HepG2 (cell line): ENCODE measurements at regions not wholly inside any gene's neighbourhood (a gene's known extent, or its start where the extent isn't known, plus 50 kb on each side); places are given as distances from the start of the nearest gene placed in this dataset.

Experiments
- ATAC-seq: fragments of 200-7000 bp; cut with Tn5 transposase; 3 replicates; pipeline ENCODE4 v1.9.1; 2020; ENCODE audit warnings: mild to moderate bottlenecking, moderate library complexity
- BruUV-seq: library from RNA; stranded (reverse); fragments of 400-500 nt; replicated peaks from 2 replicates; lab custom pipeline; 2021; lab: Mats Ljungman, UMichigan
- CTCF ChIA-PET: fragments of 300-600 bp; formaldehyde crosslinking; extraction: SDS; loops from one replicate; lab custom pipeline; 2021; ENCODE audit warnings: low total read pairs, inconsistent platforms, low intra/inter-chr PET ratio; lab: Yijun Ruan, JAX
- POLR2A ChIA-PET: fragments of 350-600 bp; sonication (Branson Sonifier 250); formaldehyde crosslinking; loops from one replicate; lab custom pipeline; 2020; ENCODE audit warnings: antibody characterized with exemption, inconsistent platforms; lab: Yijun Ruan, JAX
- DNase-seq: peaks from one replicate; pipeline ENCODE4 v3.0.0-alpha.2; 2015; ENCODE audit warnings: low spot score
- FAIRE-seq: peaks from 3 replicates; lab custom pipeline; 2011; peaks lifted over from hg19 to GRCh38; lab: Jason Lieb, UNC
- H2AFZ ChIP-seq: one replicate; pipeline ENCODE4 v1.6.1; 2011; ENCODE audit warnings: low read length, inconsistent platforms
- H3K27ac ChIP-seq: fragments of 300-600 bp; 3 replicates; pipeline ENCODE4 v1.8.0; 2011; ENCODE audit warnings: mixed run types, mild to moderate bottlenecking, mixed read lengths, low read length, inconsistent platforms; ENCODE audit not compliant: insufficient read depth; ENCODE audit errors: extremely low read length
- H3K27me3 ChIP-seq, 2 experiments: fragments of 200-600 bp in 1 of 2; 2 replicates in 1 of 2; 3 replicates in 1 of 2; pipeline versions ENCODE4 v1.6.0 to v1.8.0; 2011; ENCODE audit warnings: low read length in 2 of 2, mild to moderate bottlenecking in 2 of 2, moderate library complexity in 2 of 2, inconsistent platforms in 1 of 2; ENCODE audit not compliant: insufficient read depth in 2 of 2, control insufficient read depth in 1 of 2
- H3K36me3 ChIP-seq, 2 experiments: fragments of 200-600 bp in 1 of 2; replicated peaks in 1 of 2; 2 replicates in 1 of 2; 3 replicates in 1 of 2; pipeline versions ENCODE4 v1.5.1 to v1.8.0; 2011; ENCODE audit warnings: low read length in 2 of 2, inconsistent platforms in 1 of 2; ENCODE audit not compliant: insufficient read depth in 2 of 2, control insufficient read depth in 1 of 2
- H3K4me1 ChIP-seq: 2 replicates; pipeline ENCODE4 v1.5.1; 2012; ENCODE audit warnings: low read length, inconsistent platforms; ENCODE audit not compliant: insufficient read depth
- H3K4me2 ChIP-seq: 2 replicates; pipeline ENCODE4 v1.6.0; 2011; ENCODE audit warnings: low read depth, low read length, inconsistent platforms
- H3K4me3 ChIP-seq, 3 experiments: fragments of 200-600 bp in 1 of 3; sonication (generic), shearing (Covaris generic) in 1 of 3; replicated peaks in 1 of 3; 2 replicates each; pipeline ENCODE4 v1.5.1; 2011 to 2016; ENCODE audit warnings: low read length in 3 of 3, inconsistent platforms in 2 of 3, low read depth in 2 of 3, mild to moderate bottlenecking in 2 of 3, control low read depth in 1 of 3, mixed read lengths in 1 of 3; ENCODE audit not compliant: insufficient read depth in 1 of 3
- H3K79me2 ChIP-seq: one replicate; pipeline ENCODE4 v1.6.1; 2011; ENCODE audit warnings: low read length, inconsistent platforms; ENCODE audit not compliant: insufficient read depth
- H3K9ac ChIP-seq: 2 replicates; pipeline ENCODE4 v1.6.0; 2011; ENCODE audit warnings: mild to moderate bottlenecking, low read depth, low read length, inconsistent platforms; ENCODE audit not compliant: insufficient read depth
- H3K9me3 ChIP-seq: 2 replicates; pipeline ENCODE4 v1.5.1; 2012; ENCODE audit warnings: mild to moderate bottlenecking, low read length
- H4K20me1 ChIP-seq: 2 replicates; pipeline ENCODE4 v1.6.0; 2011; ENCODE audit warnings: inconsistent platforms, mild to moderate bottlenecking, low read length, moderate library complexity; ENCODE audit not compliant: insufficient read depth
- CAMTA2 ChIP-seq: sonication (generic); formaldehyde crosslinking; IDR thresholded peaks from 2 replicates; pipeline ENCODE4 v1.4.0; 2020; ENCODE audit warnings: mild to moderate bottlenecking, missing genetic modification reagents, borderline replicate concordance
- GLI4 ChIP-seq: sonication (generic); formaldehyde crosslinking; IDR thresholded peaks from 2 replicates; pipeline ENCODE4 v1.5.1; 2020; ENCODE audit warnings: missing genetic modification reagents, mild to moderate bottlenecking, moderate library complexity, borderline replicate concordance
- JARID2 ChIP-seq: sonication (generic); formaldehyde crosslinking; IDR thresholded peaks from 2 replicates; pipeline ENCODE4 v1.8.1; 2023; ENCODE audit warnings: missing genetic modification reagents, inconsistent platforms; ENCODE audit not compliant: insufficient replicate concordance
- KLF11 ChIP-seq: IDR thresholded peaks from 2 replicates; pipeline ENCODE4 v1.6.1; 2016; ENCODE audit warnings: missing compliant biosample characterization
- MIXL1 ChIP-seq: IDR thresholded peaks from 2 replicates; pipeline ENCODE4 v1.6.1; 2016
- MLXIP ChIP-seq: sonication (generic); formaldehyde crosslinking; IDR thresholded peaks from 2 replicates; pipeline ENCODE4 v1.9.0; 2021; ENCODE audit warnings: missing genetic modification reagents, borderline replicate concordance
- NAIF1 ChIP-seq: sonication (generic); formaldehyde crosslinking; IDR thresholded peaks from 2 replicates; pipeline ENCODE4 v1.5.0; 2020; ENCODE audit warnings: mild to moderate bottlenecking, missing genetic modification reagents, borderline replicate concordance
- ZNF17 ChIP-seq: sonication (generic); formaldehyde crosslinking; IDR thresholded peaks from 2 replicates; pipeline ENCODE4 v1.5.0; 2020; ENCODE audit warnings: mild to moderate bottlenecking, missing genetic modification reagents
- ZNF235 ChIP-seq: sonication (generic); formaldehyde crosslinking; IDR thresholded peaks from 2 replicates; pipeline ENCODE4 v1.8.1; 2023; ENCODE audit warnings: mild to moderate bottlenecking, missing genetic modification reagents, borderline replicate concordance
- ZNF749 ChIP-seq: sonication (generic); formaldehyde crosslinking; IDR thresholded peaks from 2 replicates; pipeline ENCODE4 v1.8.0; 2022; ENCODE audit warnings: mild to moderate bottlenecking, missing genetic modification reagents, moderate library complexity, borderline replicate concordance
- ZNF75D ChIP-seq: sonication (generic); formaldehyde crosslinking; IDR thresholded peaks from 2 replicates; pipeline ENCODE4 v1.8.1; 2023; ENCODE audit warnings: missing genetic modification reagents, mild to moderate bottlenecking, borderline replicate concordance
- WGBS: methylation state at CpG from one replicate; pipeline ENCODE4 v1.1.6; 2017; ENCODE audit warnings: low lambda C conversion rate; 5-methylcytosine and 5-hydroxymethylcytosine counted together
- in situ Hi-C: cut with HindIII; loops from 2 replicates; pipeline ENCODE4 v1.10.0; 2017; ENCODE audit warnings: low pct_unique_long_range_greater_than_20kb; ENCODE audit not compliant: extremely low pct_ligation_motif_present
- intact Hi-C: fragments of 100-400 bp; cut with micrococcal nuclease; formaldehyde crosslinking; loops from one replicate; pipeline ENCODE4 v1.10.0; 2022; ENCODE audit not compliant: unreplicated experiment
- TF ChIP-seq, protein P1 (sequence below): sonication (generic); formaldehyde crosslinking; IDR thresholded peaks from 2 replicates; pipeline ENCODE4 v1.4.0; 2020; ENCODE audit warnings: mild to moderate bottlenecking, missing genetic modification reagents

- TF ChIP-seq JARID2 (CRISPR knock-in tag) (no peak), GLI4 (CRISPR knock-in tag) (no peak), ZNF17 (CRISPR knock-in tag) (no peak), MIXL1 (CRISPR knock-in tag) (no peak)
Observed at GRCh38 chr3:74523811-74524210, 90.6 kb downstream of the CNTN3 start (continued).

DNA sequence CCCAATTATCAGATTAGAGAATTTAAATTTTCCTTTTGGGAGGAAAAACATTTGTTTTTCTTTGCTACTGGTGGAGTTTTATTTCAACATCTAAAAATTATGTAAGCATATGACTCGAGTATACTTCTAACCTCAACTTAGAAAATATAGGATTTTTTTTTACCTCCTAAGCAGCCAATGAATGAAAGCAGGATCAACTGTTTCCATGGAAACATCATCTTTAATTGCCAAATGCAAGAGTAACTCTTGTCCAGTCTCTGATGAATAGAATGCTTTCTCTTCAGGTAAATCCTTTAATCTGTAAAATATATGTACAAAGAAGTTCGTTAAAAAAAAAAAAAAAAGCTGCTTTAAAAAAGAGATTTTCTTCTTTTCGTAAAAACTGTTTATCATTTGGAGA is 93.6 kb downstream of the CNTN3 start:
- Histone ChIP-seq H3K4me2 (no peak overlapping the region), H3K4me3 (no peak overlapping the region), H3K79me2 (no peaks in the 10 kb centered on the region), H2AFZ (no peak overlapping the region), H3K9ac (no peak overlapping the region), H3K36me3 (no peaks in the 10 kb centered on the region), H3K9me3 (no peaks in the 10 kb centered on the region; the same call in 1 of the 2 replicates), H3K27me3 (no peaks in the 10 kb centered on the region), H3K27ac (no peak overlapping the region), H4K20me1 (no peaks in the 10 kb centered on the region), H3K4me1 (no peaks in the 10 kb centered on the region)
- DNase-seq (no peak), ATAC-seq (no peak), FAIRE-seq (no peak)
- in situ Hi-C loops: no loop called here
- ChIA-PET CTCF (no interaction called here), POLR2A (no interaction called here)
- no TSS peak for BruUV-seq
- intact Hi-C loops: no loop called here
- 1% methylated on average over 3 of the region's 3 CpGs for WGBS
- TF ChIP-seq KLF11 (no peak), ZNF75D (no peak), NAIF1 (CRISPR knock-in tag) (no peak), ZNF235 (CRISPR knock-in tag) (no peak), CAMTA2 (CRISPR knock-in tag) (no peak), MLXIP (CRISPR knock-in tag) (no peak), ZNF749 (CRISPR knock-in tag) (no peak)
- TF ChIP-seq, protein P1, sequence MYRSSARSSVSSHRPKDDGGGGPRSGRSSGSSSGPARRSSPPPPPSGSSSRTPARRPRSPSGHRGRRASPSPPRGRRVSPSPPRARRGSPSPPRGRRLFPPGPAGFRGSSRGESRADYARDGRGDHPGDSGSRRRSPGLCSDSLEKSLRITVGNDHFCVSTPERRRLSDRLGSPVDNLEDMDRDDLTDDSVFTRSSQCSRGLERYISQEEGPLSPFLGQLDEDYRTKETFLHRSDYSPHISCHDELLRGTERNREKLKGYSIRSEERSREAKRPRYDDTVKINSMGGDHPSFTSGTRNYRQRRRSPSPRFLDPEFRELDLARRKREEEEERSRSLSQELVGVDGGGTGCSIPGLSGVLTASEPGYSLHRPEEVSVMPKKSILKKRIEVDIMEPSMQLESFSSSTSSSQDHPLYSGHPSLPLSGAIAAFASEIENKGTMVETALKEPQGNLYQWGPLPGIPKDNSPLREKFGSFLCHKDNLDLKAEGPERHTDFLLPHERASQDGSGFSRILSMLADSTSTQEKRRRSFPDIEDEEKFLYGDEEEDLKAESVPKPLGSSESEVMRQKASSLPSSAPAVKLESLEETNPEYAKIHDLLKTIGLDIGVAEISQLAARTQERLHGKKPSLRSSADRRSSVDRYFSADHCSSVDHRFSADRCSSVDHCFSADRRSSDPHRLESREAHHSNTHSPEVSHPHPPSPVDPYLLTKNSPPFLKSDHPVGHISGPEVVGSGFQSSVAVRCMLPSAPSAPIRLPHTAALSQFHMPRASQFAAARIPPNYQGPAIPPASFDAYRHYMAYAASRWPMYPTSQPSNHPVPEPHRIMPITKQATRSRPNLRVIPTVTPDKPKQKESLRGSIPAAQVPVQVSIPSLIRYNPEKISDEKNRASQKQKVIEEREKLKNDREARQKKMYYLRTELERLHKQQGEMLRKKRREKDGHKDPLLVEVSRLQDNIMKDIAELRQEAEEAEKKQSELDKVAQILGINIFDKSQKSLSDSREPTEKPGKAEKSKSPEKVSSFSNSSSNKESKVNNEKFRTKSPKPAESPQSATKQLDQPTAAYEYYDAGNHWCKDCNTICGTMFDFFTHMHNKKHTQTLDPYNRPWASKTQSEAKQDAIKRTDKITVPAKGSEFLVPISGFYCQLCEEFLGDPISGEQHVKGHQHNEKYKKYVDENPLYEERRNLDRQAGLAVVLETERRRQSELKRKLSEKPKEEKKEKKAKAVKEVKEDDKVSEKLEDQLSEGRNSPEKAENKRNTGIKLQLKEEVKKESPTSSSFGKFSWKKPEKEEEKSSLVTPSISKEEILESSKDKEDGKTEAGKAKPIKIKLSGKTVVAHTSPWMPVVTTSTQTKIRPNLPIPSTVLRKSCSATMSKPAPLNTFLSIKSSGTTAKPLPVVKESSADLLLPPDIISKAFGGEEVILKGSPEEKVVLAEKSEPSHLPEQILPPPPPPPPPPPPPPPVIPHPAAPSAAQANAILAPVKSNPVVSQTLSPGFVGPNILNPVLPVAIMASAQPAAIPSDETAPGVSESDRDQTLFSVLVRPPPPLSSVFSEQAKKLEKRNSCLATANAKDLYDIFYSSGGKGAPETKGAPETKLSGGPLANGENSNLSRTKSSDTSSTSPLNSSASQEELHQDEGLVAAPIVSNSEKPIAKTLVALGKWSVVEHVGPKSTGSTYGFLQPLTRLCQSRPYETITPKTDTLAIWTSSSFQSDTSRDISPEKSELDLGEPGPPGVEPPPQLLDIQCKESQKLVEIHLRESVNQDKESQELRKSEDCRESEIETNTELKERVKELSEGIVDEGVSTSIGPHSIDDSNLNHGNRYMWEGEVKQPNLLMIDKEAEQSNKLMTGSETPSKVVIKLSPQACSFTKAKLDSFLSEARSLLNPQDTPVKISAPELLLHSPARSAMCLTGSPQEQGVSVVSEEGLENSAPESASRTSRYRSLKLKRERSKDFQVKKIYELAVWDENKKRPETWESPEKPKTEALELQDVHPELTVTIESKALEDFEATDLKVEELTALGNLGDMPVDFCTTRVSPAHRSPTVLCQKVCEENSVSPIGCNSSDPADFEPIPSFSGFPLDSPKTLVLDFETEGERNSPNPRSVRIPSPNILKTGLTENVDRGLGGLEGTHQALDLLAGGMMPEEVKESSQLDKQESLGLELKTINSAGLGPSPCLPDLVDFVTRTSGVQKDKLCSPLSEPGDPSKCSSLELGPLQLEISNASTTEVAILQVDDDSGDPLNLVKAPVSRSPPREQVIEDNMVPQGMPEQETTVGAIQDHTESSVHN (CRISPR knock-in tag): no peak
